CD4-positive, alpha-beta memory T cell (primary cell): ENCODE measurements at regions not wholly inside any gene's neighbourhood (a gene's known extent, or its start where the extent isn't known, plus 50 kb on each side); places are given as distances from the start of the nearest gene placed in this dataset.

ENCODE experiments used
- CTCF ChIA-PET: fragments of 350-600 bp; sonication (Branson Sonifier 250); formaldehyde crosslinking; loops from one replicate; lab custom pipeline; 2021; ENCODE audit warnings: inconsistent platforms; ENCODE audit not compliant: partially characterized antibody; lab: Charles Lee
- POLR2A ChIA-PET: fragments of 350-600 bp; sonication (Branson Sonifier 250); formaldehyde crosslinking; loops from one replicate; lab custom pipeline; 2021; ENCODE audit not compliant: partially characterized antibody; lab: Charles Lee
- DNase-seq, 5 donors: peaks; one replicate each; pipeline versions ENCODE4 v3.0.0 to v3.0.0-alpha.2; 2020 to 2022; ENCODE audit warnings: mixed read lengths in 1 of 5
- H3K27ac ChIP-seq: one replicate; pipeline ENCODE4 v1.7.0; 2013; ENCODE audit warnings: low read depth, low read length
- H3K27me3 ChIP-seq: 2 replicates; pipeline ENCODE4 v1.7.0; 2013; ENCODE audit warnings: mild to moderate bottlenecking, low read length, moderate library complexity; ENCODE audit not compliant: insufficient read depth
- H3K36me3 ChIP-seq: 2 replicates; pipeline ENCODE4 v1.7.0; 2013; ENCODE audit warnings: mild to moderate bottlenecking, low read length, moderate library complexity; ENCODE audit not compliant: insufficient read depth
- H3K4me1 ChIP-seq: 2 replicates; pipeline ENCODE4 v1.7.0; 2013; ENCODE audit warnings: mild to moderate bottlenecking, low read length, moderate library complexity; ENCODE audit not compliant: insufficient read depth
- H3K4me3 ChIP-seq, 2 donors: one replicate each; pipeline ENCODE4 v1.7.0; 2013; ENCODE audit warnings: low read length in 2 of 2, mild to moderate bottlenecking in 1 of 2
- H3K9me3 ChIP-seq, 2 donors: one replicate each; pipeline ENCODE4 v1.7.0; 2013; ENCODE audit warnings: low read length in 2 of 2, control low read depth in 1 of 2; ENCODE audit not compliant: control insufficient read depth in 1 of 2
- H3K27ac Mint-ChIP-seq, 7 donors: one replicate each; pipeline ENCODE4 v1.8.0; 2020 to 2021; ENCODE audit warnings: mixed read lengths in 7 of 7, mild to moderate bottlenecking in 6 of 7, inconsistent platforms in 3 of 7, moderate library complexity in 3 of 7
- H3K27me3 Mint-ChIP-seq, 2 donors: one replicate each; pipeline ENCODE4 v1.8.0; 2020 to 2021; ENCODE audit warnings: mixed read lengths in 2 of 2
- H3K36me3 Mint-ChIP-seq, 2 donors: one replicate each; pipeline ENCODE4 v1.8.0; 2020 to 2021; ENCODE audit warnings: mixed read lengths in 2 of 2, inconsistent platforms in 1 of 2, mild to moderate bottlenecking in 1 of 2
- H3K4me1 Mint-ChIP-seq, 4 donors: one replicate each; pipeline ENCODE4 v1.8.0; 2020 to 2021; ENCODE audit warnings: mixed read lengths in 4 of 4, mild to moderate bottlenecking in 1 of 4
- H3K4me3 Mint-ChIP-seq, 8 donors: one replicate each; pipeline ENCODE4 v1.8.0; 2020 to 2021; ENCODE audit warnings: mixed read lengths in 8 of 8, mild to moderate bottlenecking in 7 of 8, moderate library complexity in 6 of 8, inconsistent platforms in 3 of 8
- H3K9me3 Mint-ChIP-seq, 8 donors: one replicate each; pipeline ENCODE4 v1.8.0; 2020 to 2021; ENCODE audit warnings: mixed read lengths in 8 of 8, mild to moderate bottlenecking in 5 of 8, inconsistent platforms in 3 of 8, moderate library complexity in 1 of 8
- intact Hi-C: fragments of 100-400 bp; cut with micrococcal nuclease; formaldehyde crosslinking; loops from one replicate; pipeline ENCODE4 v1.15.1; 2023

GRCh38 chr21:15616864-15617574, 112.8 kb upstream of the USP25 start:
- CTCF ChIA-PET, result no interaction called here
- no peaks in the 10 kb centered on the region for H3K27me3 Mint-ChIP-seq
- H3K4me3 ChIP-seq, result no peak overlapping the region
- no peak overlapping the region for H3K27ac Mint-ChIP-seq
- H3K9me3 ChIP-seq, result no peaks in the 10 kb centered on the region
- H3K4me1 ChIP-seq, result no peaks in the 10 kb centered on the region
- no peak overlapping the region for H3K27ac ChIP-seq
- DNase-seq, result no peak
- H3K9me3 Mint-ChIP-seq, result no peaks in the 10 kb centered on the region
- H3K4me3 Mint-ChIP-seq, result no peak overlapping the region
- H3K36me3 Mint-ChIP-seq, result no peaks in the 10 kb centered on the region
- no peaks in the 10 kb centered on the region for H3K4me1 Mint-ChIP-seq
- H3K36me3 ChIP-seq, result no peaks in the 10 kb centered on the region
- intact Hi-C loops, result no loop called here
- POLR2A ChIA-PET, result no interaction called here
- no peaks in the 10 kb centered on the region for H3K27me3 ChIP-seq

DNA sequence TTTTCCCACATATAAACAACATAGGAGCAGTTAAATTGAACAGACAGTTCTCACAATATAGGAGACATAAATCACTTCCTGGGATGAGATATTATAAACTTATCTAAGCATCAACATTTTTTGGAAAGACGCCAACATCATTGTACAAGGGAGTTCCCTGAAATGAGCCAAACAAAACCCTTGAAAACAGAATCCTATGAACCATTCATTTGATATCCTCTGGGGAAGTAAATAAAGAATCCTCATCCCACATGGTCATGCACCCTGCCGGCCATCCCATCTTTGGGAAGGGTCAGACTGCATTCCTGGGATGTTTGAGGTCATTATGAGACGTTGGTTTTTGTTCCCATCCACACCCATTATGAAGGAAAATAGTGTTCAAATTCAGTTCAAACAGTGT, 111.8 kb upstream of the USP25 start:
- no peak for DNase-seq
- Histone ChIP-seq H3K36me3 (no peaks in the 10 kb centered on the region), H3K4me3 (no peak overlapping the region), H3K27me3 (no peaks in the 10 kb centered on the region), H3K9me3 (no peaks in the 10 kb centered on the region), H3K4me1 (no peaks in the 10 kb centered on the region), H3K27ac (no peak overlapping the region)
- H3K27me3 Mint-ChIP-seq, result no peaks in the 10 kb centered on the region
- H3K4me3 Mint-ChIP-seq, result no peak overlapping the region
- H3K9me3 Mint-ChIP-seq, result no peaks in the 10 kb centered on the region
- H3K27ac Mint-ChIP-seq, result no peak overlapping the region
- H3K4me1 Mint-ChIP-seq, result no peaks in the 10 kb centered on the region
- intact Hi-C loops, result no loop called here
- no peaks in the 10 kb centered on the region for H3K36me3 Mint-ChIP-seq
- POLR2A ChIA-PET, result no interaction called here
- CTCF ChIA-PET, result no interaction called here

- Mint-ChIP-seq H3K4me1 (no peaks in the 10 kb centered on the region), H3K27ac (no peak overlapping the region), H3K36me3 (no peaks in the 10 kb centered on the region), H3K4me3 (no peak overlapping the region), H3K9me3 (no peaks in the 10 kb centered on the region), H3K27me3 (peaks cover 0 to 3% of the 10 kb centered on the region in 2 donors)
- no peak for DNase-seq
- ChIA-PET POLR2A (no interaction called here), CTCF (no interaction called here)
- Histone ChIP-seq H3K27ac (no peak overlapping the region), H3K4me1 (no peaks in the 10 kb centered on the region), H3K9me3 (no peaks in the 10 kb centered on the region), H3K36me3 (no peaks in the 10 kb centered on the region), H3K4me3 (no peak overlapping the region), H3K27me3 (no peaks in the 10 kb centered on the region)
- intact Hi-C loops, result no loop called here
These were observed 108.9 kb upstream of the USP25 start for GRCh38 chr21:15620892-15621291.

- Histone ChIP-seq H3K27ac (no peak overlapping the region), H3K9me3 (no peaks in the 10 kb centered on the region), H3K27me3 (no peaks in the 10 kb centered on the region), H3K4me1 (no peaks in the 10 kb centered on the region), H3K4me3 (no peak overlapping the region), H3K36me3 (no peaks in the 10 kb centered on the region)
- H3K4me1 Mint-ChIP-seq, result no peaks in the 10 kb centered on the region
- no peak overlapping the region for H3K27ac Mint-ChIP-seq
- H3K36me3 Mint-ChIP-seq, result no peaks in the 10 kb centered on the region
- CTCF ChIA-PET, result interaction anchor here (0.6 kb wide), 1 partner anchor 642 kb away, joined by 3 read pairs; no protein-coding TSS in a partner anchor
- DNase-seq, result no peak
- no peak overlapping the region for H3K4me3 Mint-ChIP-seq
- intact Hi-C loops, result no loop called here
- H3K9me3 Mint-ChIP-seq, result no peaks in the 10 kb centered on the region
- POLR2A ChIA-PET, result no interaction called here
- peaks cover 0 to 3% of the 10 kb centered on the region in 2 donors for H3K27me3 Mint-ChIP-seq
These were observed 105.1 kb upstream of the USP25 start for GRCh38 chr21:15624646-15625045.

GRCh38 chr21:15625363-15625762, 104.4 kb upstream of the USP25 start:
- CTCF ChIA-PET, result no interaction called here
- no peak overlapping the region for H3K4me3 Mint-ChIP-seq
- no peaks in the 10 kb centered on the region for H3K36me3 Mint-ChIP-seq
- Histone ChIP-seq H3K9me3 (no peaks in the 10 kb centered on the region), H3K36me3 (no peaks in the 10 kb centered on the region), H3K4me1 (no peaks in the 10 kb centered on the region), H3K4me3 (no peak overlapping the region), H3K27ac (no peak overlapping the region), H3K27me3 (no peaks in the 10 kb centered on the region)
- no peaks in the 10 kb centered on the region for H3K4me1 Mint-ChIP-seq
- DNase-seq, result no peak
- intact Hi-C loops, result no loop called here
- H3K9me3 Mint-ChIP-seq, result no peaks in the 10 kb centered on the region
- H3K27me3 Mint-ChIP-seq, result peaks cover 0 to 3% of the 10 kb centered on the region in 2 donors
- no peak overlapping the region for H3K27ac Mint-ChIP-seq
- POLR2A ChIA-PET, result no interaction called here

GRCh38 chr21:15626031-15626430, 103.8 kb upstream of the USP25 start:
- Histone ChIP-seq H3K4me1 (no peaks in the 10 kb centered on the region), H3K9me3 (no peaks in the 10 kb centered on the region), H3K27ac (no peak overlapping the region), H3K4me3 (no peak overlapping the region), H3K36me3 (no peaks in the 10 kb centered on the region), H3K27me3 (no peaks in the 10 kb centered on the region)
- ChIA-PET POLR2A (no interaction called here), CTCF (no interaction called here)
- Mint-ChIP-seq H3K27ac (no peak overlapping the region), H3K36me3 (no peaks in the 10 kb centered on the region), H3K4me3 (no peak overlapping the region), H3K4me1 (no peaks in the 10 kb centered on the region), H3K9me3 (no peaks in the 10 kb centered on the region), H3K27me3 (peaks cover 0 to 3% of the 10 kb centered on the region in 2 donors)
- no peak for DNase-seq
- intact Hi-C loops, result no loop called here

GRCh38 chr21:15627011-15627410, 102.8 kb upstream of the USP25 start:
- Histone ChIP-seq H3K4me1 (no peaks in the 10 kb centered on the region), H3K27me3 (no peaks in the 10 kb centered on the region), H3K9me3 (no peaks in the 10 kb centered on the region), H3K4me3 (no peak overlapping the region), H3K27ac (no peak overlapping the region), H3K36me3 (no peaks in the 10 kb centered on the region)
- Mint-ChIP-seq H3K27me3 (peaks cover 0 to 3% of the 10 kb centered on the region in 2 donors), H3K36me3 (no peaks in the 10 kb centered on the region), H3K4me3 (no peak overlapping the region), H3K4me1 (no peaks in the 10 kb centered on the region), H3K27ac (no peak overlapping the region), H3K9me3 (no peaks in the 10 kb centered on the region)
- ChIA-PET POLR2A (no interaction called here), CTCF (no interaction called here)
- intact Hi-C loops, result no loop called here
- no peak for DNase-seq
